ENCODE measurements at regions not wholly inside any gene's neighbourhood (a gene's known extent, or its start where the extent isn't known, plus 50 kb on each side); places are given as distances from the start of the nearest gene placed in this dataset.

DNA sequence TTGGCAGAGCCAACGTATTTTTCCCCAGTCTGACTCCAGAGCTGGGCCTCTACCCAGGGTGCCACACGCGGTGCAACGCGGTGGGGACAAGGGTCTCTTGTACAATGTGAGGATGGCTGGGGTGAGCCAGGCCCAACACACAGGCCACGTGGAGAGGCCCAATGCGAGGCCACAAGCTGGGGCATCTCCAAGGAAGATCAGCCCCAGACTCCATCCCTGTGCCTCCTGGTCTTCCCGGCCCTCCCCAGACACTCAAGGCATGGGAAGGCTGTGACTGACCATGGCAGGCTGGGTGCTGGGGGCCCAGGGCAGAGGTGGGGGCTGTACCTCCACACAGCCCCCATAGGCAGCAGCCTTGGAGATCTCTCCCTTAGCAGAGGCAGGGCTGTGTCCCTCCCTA, 135.3 kb upstream of the FAM20C start:
- TF ChIP-seq EGR1 (IDR thresholded peaks at IDR 0.05) (no peak), YY1 (IDR thresholded peaks at IDR 0.05; ENCODE audit: low read depth) (no peak), TEAD4 (IDR thresholded peaks at IDR 0.05) (no peak), TCF12 (IDR thresholded peaks at IDR 0.05; ENCODE audit: low read depth) (no peak), EP300 (IDR thresholded peaks at IDR 0.05; ENCODE audit: borderline replicate concordance) (no peak), FOXM1 (IDR thresholded peaks at IDR 0.05; ENCODE audit: borderline replicate concordance, low read depth) (no peak), ZBTB7A (IDR thresholded peaks at IDR 0.05; ENCODE audit: low read depth) (no peak), CEBPB (IDR thresholded peaks at IDR 0.05) (no peak), NFIC (IDR thresholded peaks at IDR 0.05) (no peak), RAD21 (IDR thresholded peaks at IDR 0.05; ENCODE audit: low read depth) (no peak), CREB1 (IDR thresholded peaks at IDR 0.05; ENCODE audit: low read depth) (no peak), TAF1 (IDR thresholded peaks at IDR 0.05; ENCODE audit: low read depth) (no peak)
- TF ChIP-seq, protein P1, sequence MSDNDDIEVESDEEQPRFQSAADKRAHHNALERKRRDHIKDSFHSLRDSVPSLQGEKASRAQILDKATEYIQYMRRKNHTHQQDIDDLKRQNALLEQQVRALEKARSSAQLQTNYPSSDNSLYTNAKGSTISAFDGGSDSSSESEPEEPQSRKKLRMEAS (IDR thresholded peaks at IDR 0.05) = no peak
- TF ChIP-seq, protein P2, sequence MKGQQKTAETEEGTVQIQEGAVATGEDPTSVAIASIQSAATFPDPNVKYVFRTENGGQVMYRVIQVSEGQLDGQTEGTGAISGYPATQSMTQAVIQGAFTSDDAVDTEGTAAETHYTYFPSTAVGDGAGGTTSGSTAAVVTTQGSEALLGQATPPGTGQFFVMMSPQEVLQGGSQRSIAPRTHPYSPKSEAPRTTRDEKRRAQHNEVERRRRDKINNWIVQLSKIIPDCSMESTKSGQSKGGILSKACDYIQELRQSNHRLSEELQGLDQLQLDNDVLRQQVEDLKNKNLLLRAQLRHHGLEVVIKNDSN (IDR thresholded peaks at IDR 0.05) = no peak
- TF ChIP-seq, protein P3, sequence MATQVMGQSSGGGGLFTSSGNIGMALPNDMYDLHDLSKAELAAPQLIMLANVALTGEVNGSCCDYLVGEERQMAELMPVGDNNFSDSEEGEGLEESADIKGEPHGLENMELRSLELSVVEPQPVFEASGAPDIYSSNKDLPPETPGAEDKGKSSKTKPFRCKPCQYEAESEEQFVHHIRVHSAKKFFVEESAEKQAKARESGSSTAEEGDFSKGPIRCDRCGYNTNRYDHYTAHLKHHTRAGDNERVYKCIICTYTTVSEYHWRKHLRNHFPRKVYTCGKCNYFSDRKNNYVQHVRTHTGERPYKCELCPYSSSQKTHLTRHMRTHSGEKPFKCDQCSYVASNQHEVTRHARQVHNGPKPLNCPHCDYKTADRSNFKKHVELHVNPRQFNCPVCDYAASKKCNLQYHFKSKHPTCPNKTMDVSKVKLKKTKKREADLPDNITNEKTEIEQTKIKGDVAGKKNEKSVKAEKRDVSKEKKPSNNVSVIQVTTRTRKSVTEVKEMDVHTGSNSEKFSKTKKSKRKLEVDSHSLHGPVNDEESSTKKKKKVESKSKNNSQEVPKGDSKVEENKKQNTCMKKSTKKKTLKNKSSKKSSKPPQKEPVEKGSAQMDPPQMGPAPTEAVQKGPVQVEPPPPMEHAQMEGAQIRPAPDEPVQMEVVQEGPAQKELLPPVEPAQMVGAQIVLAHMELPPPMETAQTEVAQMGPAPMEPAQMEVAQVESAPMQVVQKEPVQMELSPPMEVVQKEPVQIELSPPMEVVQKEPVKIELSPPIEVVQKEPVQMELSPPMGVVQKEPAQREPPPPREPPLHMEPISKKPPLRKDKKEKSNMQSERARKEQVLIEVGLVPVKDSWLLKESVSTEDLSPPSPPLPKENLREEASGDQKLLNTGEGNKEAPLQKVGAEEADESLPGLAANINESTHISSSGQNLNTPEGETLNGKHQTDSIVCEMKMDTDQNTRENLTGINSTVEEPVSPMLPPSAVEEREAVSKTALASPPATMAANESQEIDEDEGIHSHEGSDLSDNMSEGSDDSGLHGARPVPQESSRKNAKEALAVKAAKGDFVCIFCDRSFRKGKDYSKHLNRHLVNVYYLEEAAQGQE (IDR thresholded peaks at IDR 0.05; ENCODE audit: low read depth) = no peak

DNA sequence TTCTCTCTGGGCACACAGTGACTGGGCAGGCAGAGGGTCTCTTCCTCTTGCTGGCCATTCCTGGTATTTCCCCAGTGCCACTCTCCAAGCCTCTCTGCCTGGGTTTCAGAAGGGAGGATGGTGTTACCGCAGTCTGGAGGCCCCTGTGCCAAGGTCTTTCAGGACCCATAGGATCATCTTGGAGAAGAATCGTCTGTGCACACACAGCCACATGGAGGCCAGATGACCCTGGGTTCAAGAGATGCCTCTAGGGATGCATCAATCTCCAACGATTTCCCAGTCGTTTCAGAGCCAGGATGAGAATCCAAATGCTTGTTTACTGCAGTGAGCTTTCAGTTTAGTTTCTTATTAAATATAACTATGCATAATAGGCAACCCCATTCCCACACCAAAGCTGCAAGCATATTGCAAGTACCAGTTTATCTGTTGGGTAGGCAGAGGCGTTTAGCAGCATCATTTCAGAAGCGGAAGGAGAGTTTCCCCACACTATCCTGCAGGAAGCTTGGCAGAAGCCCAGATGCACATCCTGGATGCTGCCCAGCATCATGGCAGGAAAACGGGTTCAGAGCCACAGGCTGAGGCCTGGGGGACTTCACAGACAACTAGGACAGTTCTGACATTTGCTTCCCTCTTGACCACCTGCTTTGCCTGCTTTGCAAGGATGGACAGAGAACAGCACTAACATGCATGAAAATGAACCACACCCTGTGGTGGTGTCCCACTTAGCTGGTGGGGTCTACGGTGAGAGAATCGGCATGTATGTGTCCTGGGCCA, 134.7 kb upstream of the FAM20C start:
- TF ChIP-seq RAD21 (IDR thresholded peaks at IDR 0.05; ENCODE audit: low read depth) = no peak
- no peak for TF ChIP-seq NFIC (IDR thresholded peaks at IDR 0.05)
- TF ChIP-seq, protein P1 (IDR thresholded peaks at IDR 0.05) = no peak

DNA sequence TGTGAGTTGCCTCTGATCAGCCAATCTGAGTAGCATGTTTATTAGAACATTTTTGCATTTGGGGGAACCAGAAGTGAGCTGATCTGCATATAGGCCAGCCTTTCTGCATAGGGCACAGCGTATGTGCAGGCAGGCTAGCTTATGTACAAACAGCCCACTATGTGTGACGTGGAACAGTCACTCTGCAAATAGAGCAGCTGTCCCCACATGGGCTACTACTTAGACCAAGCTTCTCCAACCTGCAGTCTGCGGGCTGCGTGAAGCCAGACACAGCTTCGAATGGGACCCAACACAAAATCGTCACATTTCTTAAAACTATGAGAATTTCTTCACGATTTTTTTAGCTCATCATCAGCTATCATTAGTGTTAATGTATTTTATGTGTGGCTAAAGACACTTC, 134.1 kb upstream of the FAM20C start:
- no peak for TF ChIP-seq TCF12 (IDR thresholded peaks at IDR 0.05; ENCODE audit: low read depth)
- TF ChIP-seq, protein P1 (IDR thresholded peaks at IDR 0.05) = no peak
- TF ChIP-seq TAF1 (IDR thresholded peaks at IDR 0.05; ENCODE audit: low read depth) = no peak
- TF ChIP-seq CEBPB (IDR thresholded peaks at IDR 0.05) = no peak
- TF ChIP-seq NFIC (IDR thresholded peaks at IDR 0.05) = no peak

DNA sequence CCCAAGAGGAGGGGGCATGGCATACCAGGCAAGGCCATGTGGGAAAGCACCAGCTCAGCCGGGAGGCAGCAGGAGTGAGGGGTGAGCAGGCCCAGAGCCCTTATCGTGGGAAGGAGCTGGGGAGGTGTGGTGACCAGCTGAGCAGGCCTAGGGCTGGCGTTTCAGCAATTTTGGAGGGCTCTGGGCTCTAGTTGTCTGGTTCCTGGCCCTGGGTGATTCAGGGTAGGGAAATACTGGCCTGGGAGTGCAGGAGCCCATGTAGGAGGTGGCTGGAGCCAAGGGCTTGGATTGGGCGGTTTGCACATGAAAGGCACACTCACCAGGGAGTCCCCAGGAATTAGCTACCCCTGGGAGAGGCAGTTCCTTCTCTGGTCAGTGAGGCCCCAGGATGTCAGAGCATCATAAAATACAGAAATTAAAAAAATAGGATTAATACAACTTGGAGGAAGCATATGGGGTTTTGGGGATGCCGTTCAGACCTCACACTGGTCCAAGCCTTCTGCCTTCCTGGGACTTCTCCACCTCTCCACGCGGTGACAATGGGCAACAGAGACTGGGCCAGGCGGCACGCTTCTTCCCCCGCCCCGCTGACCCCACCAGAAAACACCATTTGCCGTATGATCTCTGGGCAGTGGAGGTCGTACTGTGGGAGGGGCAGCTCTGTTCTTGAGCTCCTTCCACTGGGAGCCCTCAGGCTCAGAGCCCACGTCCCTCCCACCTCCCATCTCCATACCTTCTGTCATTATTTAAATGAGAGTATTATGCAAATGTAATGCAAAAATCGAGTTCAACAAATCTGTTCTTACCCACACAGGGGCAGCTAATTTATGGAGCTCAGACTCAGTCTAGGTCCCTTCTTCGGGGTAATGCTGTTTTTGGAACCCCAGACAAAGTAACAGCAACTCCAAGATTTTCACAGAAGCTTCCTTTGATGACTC, 133.0 kb upstream of the FAM20C start:
- TF ChIP-seq NFIC (IDR thresholded peaks at IDR 0.05) (no peak), FOXM1 (IDR thresholded peaks at IDR 0.05; ENCODE audit: borderline replicate concordance, low read depth) (no peak), CEBPB (IDR thresholded peaks at IDR 0.05) (no peak), TEAD4 (IDR thresholded peaks at IDR 0.05) (no peak), EP300 (IDR thresholded peaks at IDR 0.05; ENCODE audit: borderline replicate concordance) (no peak), TCF12 (IDR thresholded peaks at IDR 0.05; ENCODE audit: low read depth) (no peak)
- TF ChIP-seq, protein P1 (IDR thresholded peaks at IDR 0.05) = no peak

DNA sequence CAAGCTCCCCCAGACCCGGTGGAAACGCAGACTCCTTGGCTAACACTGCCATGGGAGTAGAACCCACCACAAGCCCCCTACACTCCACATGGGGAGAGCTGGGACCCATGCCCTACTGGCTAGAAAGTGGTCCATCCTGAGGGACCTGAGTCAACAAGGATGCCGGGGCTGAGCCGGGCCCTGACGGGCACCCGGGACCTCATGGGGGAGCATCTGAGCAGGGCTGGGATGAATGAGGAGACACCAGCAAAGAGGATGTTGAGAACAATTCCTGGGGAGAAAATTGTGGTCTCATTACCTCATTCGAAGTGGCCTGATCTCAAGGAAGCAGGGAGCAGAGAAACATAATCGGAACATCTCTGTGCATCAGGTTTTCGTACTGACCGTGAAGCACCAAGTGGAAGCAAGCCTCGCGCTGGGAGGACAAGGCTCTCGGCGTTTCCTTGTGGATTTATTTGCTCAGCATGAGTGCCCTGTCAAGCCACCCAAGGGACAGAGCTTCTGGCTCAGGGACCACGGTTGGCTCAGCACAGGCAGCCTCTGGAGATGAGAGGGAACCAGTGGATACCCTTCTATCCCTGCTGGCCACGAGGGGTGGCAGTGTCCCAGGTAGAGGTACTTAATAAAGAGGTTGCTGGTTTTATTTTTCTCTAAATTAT, 132.2 kb upstream of the FAM20C start:
- no peak for TF ChIP-seq EGR1 (IDR thresholded peaks at IDR 0.05)
- TF ChIP-seq, protein P2 (IDR thresholded peaks at IDR 0.05) = no peak

DNA sequence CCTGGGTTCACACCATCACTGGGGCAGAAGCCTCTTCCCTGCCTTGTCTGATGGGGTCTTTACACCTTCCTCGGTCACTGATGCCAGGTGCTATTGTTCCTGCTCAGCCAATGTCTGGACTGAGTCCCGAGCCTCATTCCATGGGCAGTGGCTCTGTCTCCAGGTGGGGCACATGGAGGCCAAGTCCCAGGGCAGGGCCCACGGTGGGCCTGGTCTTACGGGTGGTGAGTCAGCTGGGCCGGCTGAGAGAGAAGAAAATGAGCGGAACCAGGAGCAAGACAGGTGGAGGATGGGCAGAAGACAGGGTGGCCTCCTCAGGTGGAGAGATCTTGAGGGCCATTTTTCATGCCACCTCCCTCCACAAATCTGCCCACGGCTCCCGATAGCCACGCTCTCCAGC, 131.7 kb upstream of the FAM20C start:
- TF ChIP-seq EGR1 (IDR thresholded peaks at IDR 0.05) = no peak
- TF ChIP-seq CEBPB (IDR thresholded peaks at IDR 0.05) = no peak
- TF ChIP-seq YY1 (IDR thresholded peaks at IDR 0.05; ENCODE audit: low read depth) = no peak
- TF ChIP-seq TCF12 (IDR thresholded peaks at IDR 0.05; ENCODE audit: low read depth) = no peak
- no peak for TF ChIP-seq TEAD4 (IDR thresholded peaks at IDR 0.05)
- TF ChIP-seq, protein P3 (IDR thresholded peaks at IDR 0.05; ENCODE audit: low read depth) = no peak
- TF ChIP-seq EP300 (IDR thresholded peaks at IDR 0.05; ENCODE audit: borderline replicate concordance) = no peak
- TF ChIP-seq, protein P2 (IDR thresholded peaks at IDR 0.05) = no peak
- no peak for TF ChIP-seq TAF1 (IDR thresholded peaks at IDR 0.05; ENCODE audit: low read depth)
